ENCODE measurements at regions not wholly inside any gene's neighbourhood (a gene's known extent, or its start where the extent isn't known, plus 50 kb on each side); places are given as distances from the start of the nearest gene placed in this dataset.
"Not testable (repeated sequence)": the region's sequence is repeated elsewhere in the genome, so short reads cannot be mapped to it uniquely, and the experiment has no call there.

DNA sequence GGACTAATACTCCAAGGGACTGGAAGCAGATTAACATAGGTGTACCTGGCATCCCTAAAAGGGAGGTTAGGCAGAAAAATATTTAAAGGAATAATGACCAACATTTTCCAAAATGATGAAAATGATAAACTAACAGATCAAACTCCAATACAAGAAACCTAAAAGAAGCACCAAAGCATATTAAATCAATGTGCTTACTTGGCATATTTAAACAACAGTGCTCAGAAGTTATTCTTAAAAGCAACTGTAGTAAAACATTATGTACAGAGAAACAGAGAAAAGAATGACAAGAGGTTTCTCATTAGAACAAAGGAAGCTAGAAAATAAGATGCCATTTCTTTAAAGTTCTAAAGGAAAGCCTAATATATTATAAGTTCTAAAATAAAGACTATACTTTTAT, 947.3 kb upstream of the TMEFF2 start:
- intact Hi-C loops (cut with micrococcal nuclease): no loop called here
- ATAC-seq (ENCODE audit: low read depth): no peak
- TF ChIP-seq, protein P1, sequence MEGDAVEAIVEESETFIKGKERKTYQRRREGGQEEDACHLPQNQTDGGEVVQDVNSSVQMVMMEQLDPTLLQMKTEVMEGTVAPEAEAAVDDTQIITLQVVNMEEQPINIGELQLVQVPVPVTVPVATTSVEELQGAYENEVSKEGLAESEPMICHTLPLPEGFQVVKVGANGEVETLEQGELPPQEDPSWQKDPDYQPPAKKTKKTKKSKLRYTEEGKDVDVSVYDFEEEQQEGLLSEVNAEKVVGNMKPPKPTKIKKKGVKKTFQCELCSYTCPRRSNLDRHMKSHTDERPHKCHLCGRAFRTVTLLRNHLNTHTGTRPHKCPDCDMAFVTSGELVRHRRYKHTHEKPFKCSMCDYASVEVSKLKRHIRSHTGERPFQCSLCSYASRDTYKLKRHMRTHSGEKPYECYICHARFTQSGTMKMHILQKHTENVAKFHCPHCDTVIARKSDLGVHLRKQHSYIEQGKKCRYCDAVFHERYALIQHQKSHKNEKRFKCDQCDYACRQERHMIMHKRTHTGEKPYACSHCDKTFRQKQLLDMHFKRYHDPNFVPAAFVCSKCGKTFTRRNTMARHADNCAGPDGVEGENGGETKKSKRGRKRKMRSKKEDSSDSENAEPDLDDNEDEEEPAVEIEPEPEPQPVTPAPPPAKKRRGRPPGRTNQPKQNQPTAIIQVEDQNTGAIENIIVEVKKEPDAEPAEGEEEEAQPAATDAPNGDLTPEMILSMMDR (IDR thresholded peaks at IDR 0.05): no peak
- H3K4me1 Mint-ChIP-seq: no peaks in the 10 kb centered on the region
- no peaks in the 10 kb centered on the region for H3K36me3 Mint-ChIP-seq (ENCODE audit: low read depth)
- POLR2A ChIA-PET: no interaction called here
- H3K27me3 Mint-ChIP-seq: no peaks in the 10 kb centered on the region
- no peaks in the 10 kb centered on the region for H3K9me3 Mint-ChIP-seq
- DNase-seq: no peak
- H3K27ac Mint-ChIP-seq: no peak overlapping the region
- H3K4me3 Mint-ChIP-seq: no peak overlapping the region
- CTCF ChIA-PET: no interaction called here

GRCh38 chr2:193140895-193141294, 946.2 kb upstream of the TMEFF2 start:
- H3K36me3 Mint-ChIP-seq (ENCODE audit: low read depth); POLR2A ChIA-PET; intact Hi-C loops (cut with micrococcal nuclease); H3K4me3 Mint-ChIP-seq; DNase-seq; H3K9me3 Mint-ChIP-seq; H3K27me3 Mint-ChIP-seq; H3K4me1 Mint-ChIP-seq; CTCF ChIA-PET; H3K27ac Mint-ChIP-seq; ATAC-seq (ENCODE audit: low read depth): not testable (repeated sequence)

DNA sequence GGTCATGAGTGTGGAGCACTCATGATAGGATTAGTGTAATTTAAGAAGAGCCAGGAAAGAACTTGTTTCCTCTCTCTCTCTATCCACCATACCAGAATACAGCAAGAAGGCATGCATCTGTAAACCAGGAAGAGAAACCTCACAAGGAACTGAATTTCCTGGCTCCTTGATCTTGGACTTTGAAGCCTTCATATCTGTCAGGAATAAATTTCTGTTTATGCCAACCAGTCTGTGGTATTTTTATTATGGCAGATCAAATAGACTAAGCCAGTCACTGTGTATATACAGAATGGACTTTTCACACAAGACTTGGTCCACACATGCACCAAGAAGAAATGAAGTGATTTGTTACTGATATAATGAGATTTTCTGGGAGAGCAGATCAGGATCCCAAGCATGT, 930.1 kb upstream of the TMEFF2 start:
- Mint-ChIP-seq H3K4me3 (no peak overlapping the region), H3K4me1 (no peaks in the 10 kb centered on the region), H3K27me3 (no peaks in the 10 kb centered on the region), H3K27ac (no peak overlapping the region), H3K9me3 (no peaks in the 10 kb centered on the region), H3K36me3 (ENCODE audit: low read depth) (no peaks in the 10 kb centered on the region)
- no peak for DNase-seq
- TF ChIP-seq, protein P1 (IDR thresholded peaks at IDR 0.05): no peak
- no peak for ATAC-seq (ENCODE audit: low read depth)
- POLR2A ChIA-PET: no interaction called here
- intact Hi-C loops (cut with micrococcal nuclease): no loop called here
- CTCF ChIA-PET: no interaction called here

DNA sequence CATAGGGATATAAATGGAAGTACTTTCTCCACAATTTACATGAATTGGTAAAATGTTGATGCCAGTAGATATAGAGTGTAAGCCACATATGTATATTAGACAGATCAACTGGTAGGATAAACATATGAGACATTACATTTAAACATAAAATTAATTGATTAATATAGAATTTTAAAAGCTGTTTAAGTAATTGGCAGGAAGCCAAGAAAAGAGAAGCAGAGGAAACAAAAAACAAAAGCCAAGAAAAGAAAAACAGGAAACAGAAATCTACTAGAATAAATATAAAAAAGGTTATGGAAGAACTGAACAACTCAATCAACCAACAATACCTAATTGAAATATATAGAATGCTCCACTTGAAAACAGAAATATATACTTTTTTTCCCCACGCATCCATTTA, 920.1 kb upstream of the TMEFF2 start:
- CTCF ChIA-PET: no interaction called here
- no peaks in the 10 kb centered on the region for H3K36me3 Mint-ChIP-seq (ENCODE audit: low read depth)
- intact Hi-C loops (cut with micrococcal nuclease): no loop called here
- no peaks in the 10 kb centered on the region for H3K9me3 Mint-ChIP-seq
- H3K27ac Mint-ChIP-seq: no peak overlapping the region
- no peak for ATAC-seq (ENCODE audit: low read depth)
- H3K27me3 Mint-ChIP-seq: no peaks in the 10 kb centered on the region
- H3K4me1 Mint-ChIP-seq: no peaks in the 10 kb centered on the region
- DNase-seq: no peak
- H3K4me3 Mint-ChIP-seq: no peak overlapping the region
- TF ChIP-seq, protein P1 (IDR thresholded peaks at IDR 0.05): no peak
- POLR2A ChIA-PET: no interaction called here

DNA sequence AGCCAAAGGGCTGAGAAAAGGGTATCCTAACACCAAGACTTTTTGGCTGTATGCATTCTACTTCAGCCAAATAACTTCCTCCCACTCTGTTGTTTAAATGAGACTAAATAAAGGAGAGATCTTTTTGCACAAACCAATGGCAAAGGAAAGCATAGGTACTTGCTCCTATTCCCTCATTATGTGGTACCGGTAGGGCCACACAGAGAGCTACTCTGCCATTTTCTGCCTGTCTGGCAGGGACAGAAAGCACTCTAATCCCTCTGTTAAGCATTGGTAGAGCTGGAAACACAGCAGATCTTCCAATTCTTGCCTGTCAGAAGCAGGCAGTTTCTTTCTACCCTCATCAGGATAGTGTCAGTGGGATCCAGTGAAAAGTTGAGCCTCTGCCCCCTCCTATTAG, 918.3 kb upstream of the TMEFF2 start:
- POLR2A ChIA-PET: no interaction called here

DNA sequence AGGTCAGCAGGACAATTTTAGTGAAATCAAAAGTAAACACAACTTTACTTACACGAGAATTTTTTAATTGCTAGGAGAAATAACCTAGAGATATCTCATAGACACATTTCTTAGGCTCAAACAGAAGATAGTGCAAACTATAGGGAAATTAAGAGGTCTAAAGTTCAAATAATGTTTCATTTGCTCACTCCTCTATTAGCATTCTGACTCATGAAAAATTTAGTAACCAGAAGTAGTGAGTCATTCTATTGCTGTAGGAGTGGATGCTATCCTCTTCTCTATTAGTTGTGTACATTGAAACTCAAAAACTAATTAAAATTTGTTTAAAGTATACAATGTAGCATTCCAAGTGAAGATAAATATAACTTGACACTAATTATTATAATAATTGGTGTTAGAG, 908.3 kb upstream of the TMEFF2 start:
- ATAC-seq (ENCODE audit: low read depth): no peak

More for the DNA sequence above, 918.3 kb upstream of the TMEFF2 start:
- H3K27ac Mint-ChIP-seq: no peak overlapping the region
- intact Hi-C loops (cut with micrococcal nuclease): no loop called here
- TF ChIP-seq, protein P1 (IDR thresholded peaks at IDR 0.05): no peak
- H3K9me3 Mint-ChIP-seq: no peaks in the 10 kb centered on the region
- no peak overlapping the region for H3K4me3 Mint-ChIP-seq
- H3K27me3 Mint-ChIP-seq: no peaks in the 10 kb centered on the region
- H3K36me3 Mint-ChIP-seq (ENCODE audit: low read depth): no peaks in the 10 kb centered on the region
- DNase-seq (no peak), ATAC-seq (ENCODE audit: low read depth) (no peak)
- H3K4me1 Mint-ChIP-seq: no peaks in the 10 kb centered on the region
- CTCF ChIA-PET: no interaction called here

More for the DNA sequence above, 908.3 kb upstream of the TMEFF2 start:
- Mint-ChIP-seq H3K4me1 (no peaks in the 10 kb centered on the region), H3K9me3 (peaks cover 2% of the 10 kb centered on the region), H3K4me3 (no peak overlapping the region), H3K36me3 (ENCODE audit: low read depth) (no peaks in the 10 kb centered on the region), H3K27ac (no peak overlapping the region), H3K27me3 (no peaks in the 10 kb centered on the region)
- ChIA-PET CTCF (no interaction called here), POLR2A (no interaction called here)
- no peak for DNase-seq
- intact Hi-C loops (cut with micrococcal nuclease): no loop called here
- TF ChIP-seq, protein P1 (IDR thresholded peaks at IDR 0.05): no peak
